HG03575 (cell line): ENCODE measurements at regions not wholly inside any gene's neighbourhood (a gene's known extent, or its start where the extent isn't known, plus 50 kb on each side); places are given as distances from the start of the nearest gene placed in this dataset.
"Not testable (repeated sequence)": the region's sequence is repeated elsewhere in the genome, so short reads cannot be mapped to it uniquely, and the experiment has no call there.

Experiments
- ATAC-seq: cut with Tn5 transposase; IDR thresholded peaks from one replicate; pipeline ENCODE4 v1.9.1; 2021; ENCODE audit not compliant: unreplicated experiment, insufficient number of reproducible peaks, low FRiP score; ENCODE audit errors: extremely low read depth

GRCh38 chr4:53840643-53841042 lies 223.8 kb downstream of the CHIC2 start:
- ATAC-seq = no peak

- not testable (repeated sequence) for ATAC-seq
Observed at GRCh38 chr4:53833302-53834003, 231.0 kb downstream of the CHIC2 start.

GRCh38 chr4:53832549-53832948 lies 231.9 kb downstream of the CHIC2 start:
- ATAC-seq = no peak

- no peak for ATAC-seq
Observed at GRCh38 chr4:53830511-53830910, 233.9 kb downstream of the CHIC2 start.

GRCh38 chr4:53821179-53821851 lies 230.0 kb upstream of the LNX1 start:
- ATAC-seq = no peak

- ATAC-seq = no peak
Observed at GRCh38 chr4:53818104-53818503, 226.8 kb upstream of the LNX1 start.

GRCh38 chr4:53816561-53816960 lies 225.3 kb upstream of the LNX1 start:
- no peak for ATAC-seq

- ATAC-seq = no peak
Observed at GRCh38 chr4:53815281-53815680, 224.0 kb upstream of the LNX1 start.

- no peak for ATAC-seq
Observed at GRCh38 chr4:53813998-53814397, 222.7 kb upstream of the LNX1 start.

GRCh38 chr4:53810643-53811042 lies 219.4 kb upstream of the LNX1 start:
- no peak for ATAC-seq

GRCh38 chr4:53809816-53810215 lies 218.5 kb upstream of the LNX1 start:
- no peak for ATAC-seq

GRCh38 chr4:53805291-53805690 lies 214.0 kb upstream of the LNX1 start:
- no peak for ATAC-seq

GRCh38 chr4:53804719-53805118 lies 213.4 kb upstream of the LNX1 start:
- ATAC-seq = no peak

- ATAC-seq = no peak
Observed at GRCh38 chr4:53802500-53802899, 211.2 kb upstream of the LNX1 start.

GRCh38 chr4:53801373-53801772 lies 210.1 kb upstream of the LNX1 start:
- ATAC-seq = no peak

- ATAC-seq = no peak
Observed at GRCh38 chr4:53800741-53801140, 209.5 kb upstream of the LNX1 start.

GRCh38 chr4:53793096-53793495 lies 201.8 kb upstream of the LNX1 start:
- ATAC-seq = no peak

GRCh38 chr4:53790286-53790685 lies 199.0 kb upstream of the LNX1 start:
- no peak for ATAC-seq

- no peak for ATAC-seq
Observed at GRCh38 chr4:53788621-53789020, 197.3 kb upstream of the LNX1 start.

GRCh38 chr4:53788011-53788410 lies 196.7 kb upstream of the LNX1 start:
- no peak for ATAC-seq

GRCh38 chr4:53786632-53787031 lies 195.3 kb upstream of the LNX1 start:
- ATAC-seq = no peak
